ENCODE measurements at regions not wholly inside any gene's neighbourhood (a gene's known extent, or its start where the extent isn't known, plus 50 kb on each side); places are given as distances from the start of the nearest gene placed in this dataset.
A peak's percentile ranks its signal among the peaks of the same experiment; 100 is the strongest.

DNA sequence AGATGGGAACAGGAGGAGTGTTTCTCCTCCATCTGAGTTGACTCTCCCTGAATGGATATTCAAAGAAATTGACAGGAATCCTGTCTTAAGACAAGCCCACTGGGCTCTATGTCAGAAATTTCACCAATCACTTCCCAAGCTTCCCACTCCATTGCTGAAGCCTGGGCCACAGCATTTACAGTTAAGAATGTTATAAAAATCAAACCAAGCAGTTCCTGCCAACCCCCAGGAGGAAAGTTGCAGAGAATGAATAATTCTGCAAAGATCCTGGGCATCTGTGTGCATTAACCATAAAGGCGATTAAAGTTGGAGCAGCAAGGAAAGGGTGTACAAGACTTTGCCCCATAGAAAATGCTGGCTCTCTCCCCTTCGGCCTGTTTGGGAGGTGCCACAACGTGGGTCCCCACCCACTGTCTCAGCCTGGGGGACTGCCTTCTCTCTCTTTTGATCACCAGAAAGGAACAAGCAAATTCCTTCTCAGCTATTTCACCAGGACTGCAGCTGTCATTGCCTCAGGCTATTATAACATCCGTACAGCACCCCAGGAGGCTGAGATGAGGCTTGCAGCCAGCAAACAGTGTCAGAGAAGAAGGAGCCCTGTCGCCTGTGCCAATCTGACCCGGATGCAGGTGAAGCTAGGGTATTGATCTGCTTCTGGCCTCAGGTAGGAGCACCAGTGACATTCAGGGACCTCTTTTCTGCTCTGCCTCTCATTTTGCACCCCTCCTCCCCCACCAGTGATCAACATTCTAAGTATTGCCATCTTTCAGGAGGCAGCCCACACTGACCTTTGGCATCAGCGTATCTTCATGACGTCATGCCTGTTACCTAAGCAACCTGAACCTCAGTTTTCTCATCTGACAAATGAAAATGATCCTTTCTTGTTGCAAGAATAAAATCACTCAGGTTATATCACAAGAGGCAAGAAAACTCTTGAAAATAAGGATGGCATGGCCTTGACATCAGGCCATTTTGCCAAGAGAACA, 219.0 kb downstream of the SH3BP4 start:
- FAIRE-seq = no peak

DNA sequence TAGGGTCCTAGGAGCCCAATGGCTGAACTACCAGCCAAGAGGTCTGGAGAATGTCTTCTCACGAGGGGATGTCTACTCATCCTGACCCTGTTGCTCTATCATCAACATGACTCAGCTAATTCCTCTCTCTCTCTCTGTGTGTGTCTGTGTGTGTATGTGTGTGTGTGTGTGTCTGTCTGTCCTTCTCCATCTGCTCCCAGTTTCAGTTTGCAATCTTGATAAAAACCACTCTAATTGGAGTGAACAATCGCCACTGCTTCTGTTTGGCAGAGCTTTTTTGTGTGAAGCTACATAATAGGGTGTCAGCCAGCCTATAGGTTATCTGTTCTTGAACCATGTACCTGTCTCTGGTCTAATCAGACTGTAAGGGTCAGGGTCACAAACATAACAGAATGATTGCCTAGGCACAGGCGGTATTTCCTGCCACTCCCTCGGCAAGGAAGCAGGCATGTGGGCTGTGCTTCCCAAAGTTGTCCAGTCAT, 219.8 kb downstream of the SH3BP4 start:
- no peak for FAIRE-seq

DNA sequence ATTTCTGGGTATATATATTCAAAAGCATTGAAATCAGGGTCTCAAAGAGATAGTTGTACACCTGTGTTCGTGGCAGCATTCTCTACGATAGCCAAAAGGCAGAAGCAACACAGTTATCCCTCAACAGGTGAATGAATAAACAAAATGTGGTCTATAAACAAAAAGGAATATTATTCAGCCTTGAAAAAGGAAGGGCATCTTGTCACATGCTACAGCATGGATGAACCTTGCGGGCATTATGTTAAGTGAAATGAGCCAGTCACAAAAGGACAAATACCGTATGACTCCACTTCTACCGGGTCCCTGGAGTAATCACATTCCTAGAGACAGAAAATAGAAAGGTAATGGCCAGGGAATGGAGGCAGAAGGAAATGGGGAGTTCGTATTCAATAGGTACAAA, 228.8 kb downstream of the SH3BP4 start:
- FAIRE-seq = no peak

DNA sequence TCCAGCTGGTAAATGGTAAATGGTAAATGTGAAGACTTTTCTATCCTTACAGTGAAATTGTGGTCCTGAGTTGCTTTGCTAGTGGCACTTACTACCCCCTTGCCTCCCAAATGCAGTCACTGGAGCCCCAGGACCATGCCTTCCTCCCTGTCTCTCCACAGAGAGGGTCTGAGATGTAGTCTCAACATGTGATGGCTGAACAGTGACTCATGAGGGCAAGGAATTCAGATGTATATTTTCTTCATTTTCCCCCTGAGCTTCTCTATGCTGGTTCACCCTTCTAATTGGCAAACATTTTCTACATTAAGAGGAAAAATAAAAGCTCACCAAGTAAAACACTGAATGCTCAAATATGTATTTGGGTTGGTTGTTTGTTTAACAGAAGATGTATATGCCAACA, 232.0 kb downstream of the SH3BP4 start:
- no peak for FAIRE-seq

DNA sequence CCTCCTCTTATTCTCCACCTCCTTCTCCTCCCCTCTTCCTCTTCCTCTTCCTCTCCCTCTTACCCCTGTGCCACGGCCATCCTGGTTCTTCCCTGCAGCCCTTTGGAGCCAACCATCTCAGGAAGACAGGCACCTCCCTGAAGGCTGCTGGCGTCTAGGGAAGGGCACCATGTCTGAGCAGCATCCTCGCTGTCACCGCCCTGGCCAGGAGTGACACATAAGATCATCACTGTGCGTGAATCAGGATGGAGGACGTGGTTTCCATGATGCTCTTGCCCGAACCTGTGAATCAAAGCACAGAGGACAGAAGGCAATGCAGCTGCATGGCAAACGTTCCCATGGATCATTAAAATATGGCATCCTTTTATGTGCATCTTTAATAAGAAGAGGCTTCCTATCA, 236.0 kb downstream of the SH3BP4 start:
- no peak for FAIRE-seq

DNA sequence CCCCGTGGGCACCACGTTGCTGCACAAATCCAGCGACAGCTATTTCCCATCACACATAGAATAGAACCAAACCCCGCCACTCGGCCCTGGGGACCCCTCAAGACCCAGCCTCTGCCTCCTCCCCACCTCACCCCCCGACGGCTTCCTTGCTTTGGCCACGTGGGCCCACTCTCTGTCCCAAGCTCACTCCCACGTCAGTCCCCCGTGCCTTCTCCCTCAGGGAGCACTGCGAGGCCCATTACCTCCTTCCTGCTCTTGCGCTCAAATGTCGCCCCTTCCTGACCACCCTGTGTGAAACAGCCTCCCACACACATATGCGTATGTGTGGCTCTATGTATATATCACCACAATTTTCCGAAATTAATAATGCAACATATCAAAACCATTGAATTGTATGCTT, 239.7 kb downstream of the SH3BP4 start:
- no peak for FAIRE-seq

DNA sequence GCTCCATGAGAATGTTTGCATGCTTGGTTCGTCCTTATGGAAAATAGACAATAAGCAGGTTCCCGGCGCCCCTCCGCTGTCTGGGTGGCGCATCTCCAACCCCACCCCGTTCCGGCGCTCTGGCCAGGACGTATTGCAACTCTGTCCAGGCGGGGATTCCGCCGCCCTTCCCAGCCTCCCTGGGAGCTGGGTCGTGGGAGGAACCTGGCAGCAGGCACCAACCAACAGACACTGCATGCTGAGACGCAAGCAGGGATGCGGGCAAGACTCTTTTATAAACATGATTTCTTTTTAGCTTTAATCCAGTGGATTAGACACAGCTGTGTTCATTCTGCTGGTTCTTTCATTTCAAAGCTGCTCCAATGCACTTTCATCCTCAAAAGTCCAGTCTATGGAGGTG, 240.2 kb downstream of the SH3BP4 start:
- FAIRE-seq = no peak

DNA sequence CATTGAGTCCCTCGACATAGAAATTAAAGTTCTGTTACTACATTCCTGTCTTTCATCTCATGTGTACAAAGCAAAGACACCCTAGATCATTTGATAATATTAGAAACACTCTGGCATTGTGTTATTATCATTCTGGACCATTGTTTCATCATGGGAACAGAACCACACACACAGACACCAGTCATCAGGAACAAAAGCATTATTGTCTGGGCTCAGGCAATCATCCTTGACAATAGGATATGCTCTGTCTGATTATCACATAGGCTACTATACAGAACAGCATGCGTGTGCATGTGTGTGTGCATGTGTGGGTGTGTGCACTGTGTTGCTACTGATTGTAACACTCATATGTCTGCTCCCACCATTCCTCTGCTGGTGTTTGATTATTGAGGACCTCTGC, 242.5 kb downstream of the SH3BP4 start:
- no peak for FAIRE-seq

DNA sequence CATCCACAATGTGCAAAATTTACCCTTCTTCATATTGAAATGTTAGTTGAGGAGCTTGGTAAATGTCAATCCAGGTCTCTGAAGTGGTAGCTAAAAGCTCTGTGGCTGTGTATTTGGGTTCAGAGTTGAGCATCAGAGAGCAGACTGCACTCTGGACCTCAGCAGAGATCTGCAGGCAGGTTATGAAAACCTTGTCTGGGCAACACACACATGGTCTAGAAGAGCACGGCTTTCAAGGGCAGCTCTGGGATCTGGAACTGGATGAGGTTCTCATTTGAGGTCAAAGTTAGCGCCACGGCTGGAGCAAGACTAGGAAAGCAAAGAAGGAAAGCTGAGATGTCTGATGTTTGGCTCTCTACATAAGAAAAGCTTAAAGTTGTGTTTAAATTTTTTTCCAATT, 243.0 kb downstream of the SH3BP4 start:
- no peak for FAIRE-seq

DNA sequence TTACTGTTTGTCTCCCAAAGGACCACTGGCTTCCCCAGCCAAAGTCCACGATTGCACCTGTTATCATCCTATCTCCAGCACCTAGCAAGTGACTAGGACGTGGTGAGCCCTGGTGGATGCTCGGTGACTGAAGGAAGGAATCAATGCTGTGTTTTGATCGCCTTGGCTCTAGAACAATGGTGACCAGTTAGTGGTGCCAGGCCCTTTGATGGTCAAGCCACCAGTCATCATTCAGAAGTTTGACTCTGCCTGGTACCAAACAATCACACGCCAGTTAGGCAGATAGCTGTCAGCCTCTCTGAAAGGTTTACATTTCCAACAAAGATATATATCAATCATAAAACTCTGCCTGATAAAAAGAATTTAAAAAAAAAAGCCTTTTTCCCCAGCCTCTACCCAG, 244.1 kb downstream of the SH3BP4 start:
- FAIRE-seq = no peak

DNA sequence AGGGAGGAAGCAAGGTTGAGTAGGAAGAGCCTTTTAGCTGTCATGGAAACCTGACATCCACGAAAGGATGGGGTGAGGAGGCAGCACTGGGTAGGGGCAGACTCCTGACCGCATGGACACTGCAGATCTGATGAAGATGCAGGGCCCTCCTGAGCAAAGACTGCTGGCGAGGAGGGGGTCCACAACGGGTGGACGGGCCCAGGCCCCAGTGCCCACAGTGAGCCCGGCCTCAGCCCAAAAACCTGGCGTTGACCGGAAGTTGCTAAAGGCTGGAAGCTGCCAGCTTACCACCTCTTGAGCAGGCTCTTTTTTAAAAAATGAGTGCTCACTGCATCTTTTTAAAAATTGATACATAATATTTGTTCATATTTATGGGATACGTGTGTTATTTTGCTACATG, 247.3 kb downstream of the SH3BP4 start:
- no peak for FAIRE-seq

DNA sequence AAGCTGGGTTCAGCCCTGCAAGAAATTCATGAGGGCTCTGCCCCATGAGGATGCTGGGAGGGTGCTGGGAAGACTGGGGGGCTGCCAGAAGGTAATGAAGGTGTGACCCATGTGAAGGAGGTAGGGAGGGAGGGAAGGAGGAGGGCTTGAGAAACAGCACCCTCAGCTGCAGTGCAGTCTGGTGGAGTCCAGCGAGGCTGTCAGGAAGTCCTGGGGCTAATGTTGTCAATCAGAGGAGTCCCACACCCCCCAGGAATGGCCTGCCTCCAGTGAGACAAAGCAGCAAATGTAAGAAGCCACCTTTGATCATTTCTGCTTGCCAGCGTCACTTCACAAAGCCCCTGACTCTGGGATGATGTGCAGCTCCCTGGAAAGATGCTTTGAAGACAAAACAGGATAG, 248.4 kb downstream of the SH3BP4 start:
- FAIRE-seq = no peak

DNA sequence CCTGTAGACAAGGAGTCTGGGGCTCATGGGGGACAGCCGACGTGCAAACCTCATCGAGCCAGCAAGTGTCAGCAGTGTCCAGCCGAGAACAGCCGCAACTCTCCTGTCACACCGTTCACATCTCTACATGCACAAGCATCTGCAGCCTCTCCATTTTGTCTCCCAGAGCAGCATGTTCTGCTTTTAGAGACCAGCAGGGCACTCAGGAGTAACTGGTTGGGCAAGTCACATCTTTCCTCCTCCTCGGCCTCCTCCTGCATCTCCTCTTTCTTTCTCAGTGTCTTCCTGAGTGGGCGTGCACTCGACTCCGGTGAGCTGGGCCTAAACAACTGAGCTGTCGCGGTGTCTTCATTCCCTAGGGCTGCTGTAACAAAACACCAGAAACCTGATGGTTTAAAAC, 249.9 kb downstream of the SH3BP4 start:
- FAIRE-seq = no peak

DNA sequence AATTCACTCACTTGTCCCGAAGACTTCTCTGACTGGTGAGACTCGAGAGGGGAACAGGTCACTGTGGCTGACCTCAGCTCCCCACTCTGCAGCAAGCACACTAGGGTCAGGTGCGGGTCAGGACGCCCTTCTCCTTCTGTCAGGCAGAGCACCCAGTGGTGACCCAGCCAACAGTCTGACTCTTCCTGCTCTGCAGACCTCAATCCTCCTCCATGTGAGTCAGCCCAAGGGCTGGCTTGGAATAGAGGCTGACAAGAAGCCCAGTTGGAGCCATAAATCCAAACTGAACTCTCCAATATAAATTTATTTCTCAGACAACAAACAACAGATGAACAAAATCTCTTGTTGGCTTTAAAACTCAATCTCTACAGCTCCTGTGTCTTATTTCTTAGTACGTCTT, 253.1 kb downstream of the SH3BP4 start:
- peak; percentile 83 for FAIRE-seq

DNA sequence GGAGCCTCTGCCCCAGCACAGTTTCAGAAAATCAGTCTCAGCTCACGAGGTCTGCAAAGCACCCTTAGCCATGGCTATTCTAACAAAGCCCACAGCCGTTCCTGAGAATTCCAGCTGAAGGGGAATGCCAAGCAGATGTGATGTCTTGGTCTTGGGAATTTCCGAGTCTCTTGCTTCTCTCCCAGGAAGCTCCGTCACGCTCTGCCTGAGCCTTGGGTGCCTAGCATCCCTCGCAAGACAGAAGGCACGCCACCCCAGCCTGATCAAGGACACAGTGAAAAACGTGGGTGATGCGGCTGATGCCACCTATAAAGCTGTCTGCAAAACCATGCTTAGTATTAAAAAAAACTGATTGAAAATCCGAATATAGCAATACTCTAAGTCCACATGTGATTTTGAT, 254.6 kb downstream of the SH3BP4 start:
- FAIRE-seq = no peak

DNA sequence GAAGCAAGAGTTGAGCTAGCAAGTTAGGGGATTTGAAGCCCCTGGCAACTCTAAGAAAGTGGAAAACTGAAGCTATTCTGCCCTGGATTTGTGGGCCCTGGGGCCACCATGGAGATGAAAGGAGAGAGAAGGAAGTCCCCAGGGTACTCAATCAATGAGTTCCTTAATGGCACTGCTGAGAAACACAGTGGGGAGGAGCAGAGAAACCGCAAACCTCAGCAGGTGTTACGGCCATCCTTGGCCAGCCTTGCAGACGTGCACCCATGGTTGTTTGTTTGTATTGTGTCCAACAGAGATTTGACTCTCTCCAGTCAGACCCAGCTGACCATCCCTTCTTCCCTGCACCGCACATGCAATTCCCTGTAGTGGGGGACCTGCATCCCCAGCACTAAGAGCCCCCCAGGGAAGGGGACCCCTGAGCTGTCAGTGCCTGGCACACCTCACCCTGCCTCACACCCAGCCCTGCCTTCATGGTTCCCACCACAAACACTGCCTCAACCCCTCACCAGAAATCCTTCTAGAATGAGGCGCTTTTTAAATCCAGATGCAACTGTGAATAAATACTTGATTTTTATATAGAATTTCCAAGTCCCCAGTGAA, 255.3 kb downstream of the SH3BP4 start:
- no peak for FAIRE-seq

DNA sequence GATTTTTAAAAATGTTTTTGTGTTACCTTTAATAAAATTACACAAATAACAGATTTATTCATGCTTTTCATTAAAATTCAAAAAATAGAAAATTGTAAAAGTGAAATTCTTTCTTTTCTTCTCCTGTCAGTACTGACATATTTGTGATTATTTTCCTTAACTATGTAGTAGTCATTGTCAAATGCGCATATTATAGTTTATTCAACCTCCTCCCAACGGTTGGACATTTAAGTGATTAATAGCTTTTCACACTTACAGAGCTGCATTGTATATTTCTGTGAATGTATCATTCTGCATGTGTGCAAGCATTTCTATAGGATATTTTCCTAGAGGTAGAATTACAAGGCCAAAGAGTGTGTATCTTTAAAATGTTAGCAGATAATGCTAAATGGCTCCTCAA, 259.2 kb downstream of the SH3BP4 start:
- FAIRE-seq = no peak

DNA sequence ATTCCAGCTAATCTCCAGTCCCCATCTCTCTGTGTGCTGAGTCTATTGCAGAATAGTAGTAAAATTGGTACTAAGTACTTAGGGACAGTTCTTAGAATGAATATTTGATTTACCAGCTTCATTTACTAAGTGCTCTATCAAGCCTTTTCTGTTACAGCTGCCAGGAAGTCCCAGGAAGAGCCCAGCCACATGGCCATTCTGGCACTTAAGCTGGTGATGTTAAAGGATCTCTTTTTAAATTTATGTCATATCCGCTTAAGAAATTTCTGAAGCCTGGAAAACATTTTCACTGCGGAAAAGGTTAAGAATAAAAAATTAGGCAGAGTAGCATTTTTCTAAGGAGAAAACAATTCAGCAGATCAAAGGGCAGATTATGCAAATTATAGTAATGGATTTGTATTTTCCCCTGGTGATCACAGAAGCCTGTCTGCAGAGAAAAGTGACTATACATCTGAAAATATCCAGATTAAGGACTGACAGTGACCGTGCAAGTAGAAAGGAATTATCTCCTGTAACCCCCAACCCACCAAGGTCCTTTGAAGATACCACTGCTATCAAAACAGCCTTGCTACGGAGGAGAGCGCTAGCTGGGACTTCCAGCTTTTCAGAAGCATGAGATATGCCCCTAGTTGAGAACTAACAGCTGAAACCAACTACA, 260.8 kb downstream of the SH3BP4 start:
- FAIRE-seq = no peak

DNA sequence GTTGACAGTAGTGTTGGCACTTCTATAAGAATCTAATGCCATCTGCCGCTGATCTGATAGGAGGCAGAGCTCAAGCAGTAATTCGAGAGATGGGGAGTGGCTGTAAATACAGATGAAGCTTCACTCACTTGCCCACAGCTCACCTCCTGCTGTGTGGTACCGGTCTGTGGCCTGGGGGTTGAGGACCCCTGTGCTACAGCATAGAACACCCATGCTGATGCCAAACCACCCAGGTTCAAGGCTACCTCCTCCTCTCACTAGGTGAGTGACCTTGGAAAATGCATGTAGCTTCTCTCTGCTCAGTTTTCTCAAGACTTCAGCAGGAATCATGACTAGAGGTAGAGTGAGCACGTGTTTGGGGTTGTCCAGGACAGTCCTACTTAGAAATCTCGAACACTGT, 263.4 kb downstream of the SH3BP4 start:
- no peak for FAIRE-seq

DNA sequence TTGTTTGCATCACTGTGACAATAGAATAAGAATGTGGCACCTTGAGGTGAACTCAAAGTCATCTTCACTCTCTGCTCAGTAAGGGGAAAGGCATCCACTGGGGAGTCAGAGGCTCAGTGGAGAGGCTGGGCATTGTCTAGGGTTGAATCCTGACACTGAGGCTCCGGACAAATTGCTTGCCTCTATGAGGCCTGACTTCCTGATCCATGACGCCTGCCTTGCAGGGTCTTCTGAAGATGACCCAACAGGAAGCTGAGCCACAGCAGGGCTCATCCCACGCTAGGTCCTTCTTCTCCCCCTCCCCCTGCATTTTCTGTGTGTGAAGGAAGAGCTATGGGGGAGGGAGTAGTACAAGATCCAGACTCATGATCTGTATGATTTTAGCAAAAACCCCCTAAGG, 265.1 kb downstream of the SH3BP4 start:
- no peak for FAIRE-seq

DNA sequence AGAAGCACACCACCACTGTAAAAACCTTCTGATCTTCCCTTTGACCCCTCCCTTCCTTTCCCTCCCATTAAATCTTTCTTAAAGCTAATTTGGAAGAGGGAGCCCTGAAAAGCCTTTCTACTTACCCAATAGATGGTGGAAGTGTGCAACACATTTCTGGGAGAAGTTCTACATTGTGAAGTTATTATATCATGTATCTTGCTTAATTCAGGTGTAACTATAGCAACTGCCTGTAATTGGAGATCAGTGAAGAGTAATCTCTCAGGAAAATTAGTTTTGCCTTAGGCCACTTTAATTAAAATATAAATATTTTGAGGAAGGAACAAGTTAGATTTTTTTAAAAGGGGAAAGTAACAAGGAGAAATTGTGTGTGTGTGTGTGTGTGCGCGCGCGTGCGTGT, 266.0 kb downstream of the SH3BP4 start:
- no peak for FAIRE-seq

DNA sequence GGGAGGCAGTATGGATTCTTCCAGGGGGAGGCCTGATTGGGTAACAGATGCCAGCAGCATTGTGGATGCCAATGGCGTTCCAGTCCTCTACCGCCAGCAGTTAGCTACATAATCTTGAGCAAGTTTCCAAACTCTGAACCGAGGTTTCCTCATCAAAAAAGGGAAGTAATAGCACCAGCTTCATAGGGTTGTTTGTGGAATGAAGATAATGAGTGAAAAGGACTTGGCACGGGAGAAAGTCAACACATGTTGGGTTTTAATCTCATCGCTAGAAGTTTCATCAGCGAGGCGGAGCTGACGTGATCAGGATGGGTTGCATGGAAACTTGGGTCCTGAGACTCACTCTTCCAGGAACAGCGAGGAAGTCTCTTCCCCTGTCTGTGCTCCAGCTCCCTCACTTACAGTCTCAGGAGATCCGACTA, 266.7 kb downstream of the SH3BP4 start:
- no peak for FAIRE-seq

DNA sequence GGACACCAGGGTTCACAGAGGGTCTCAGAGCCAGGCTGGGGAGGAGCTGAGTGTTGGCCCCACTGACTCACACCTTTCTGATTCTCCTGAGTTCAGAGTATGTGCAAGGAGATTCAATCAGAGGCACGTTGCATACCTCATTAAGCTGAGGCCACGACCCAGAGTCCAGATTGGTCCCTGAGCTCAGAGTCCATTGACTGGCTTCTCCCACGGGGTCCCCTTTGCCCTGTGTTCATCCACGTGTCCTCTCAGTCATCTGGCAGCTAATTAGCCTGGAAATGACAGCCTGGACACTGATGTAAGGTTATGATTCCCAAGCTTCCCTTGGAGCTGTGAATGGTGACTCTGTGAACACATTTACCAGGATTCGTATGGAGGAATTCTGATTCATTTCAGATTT, 267.2 kb downstream of the SH3BP4 start:
- no peak for FAIRE-seq

DNA sequence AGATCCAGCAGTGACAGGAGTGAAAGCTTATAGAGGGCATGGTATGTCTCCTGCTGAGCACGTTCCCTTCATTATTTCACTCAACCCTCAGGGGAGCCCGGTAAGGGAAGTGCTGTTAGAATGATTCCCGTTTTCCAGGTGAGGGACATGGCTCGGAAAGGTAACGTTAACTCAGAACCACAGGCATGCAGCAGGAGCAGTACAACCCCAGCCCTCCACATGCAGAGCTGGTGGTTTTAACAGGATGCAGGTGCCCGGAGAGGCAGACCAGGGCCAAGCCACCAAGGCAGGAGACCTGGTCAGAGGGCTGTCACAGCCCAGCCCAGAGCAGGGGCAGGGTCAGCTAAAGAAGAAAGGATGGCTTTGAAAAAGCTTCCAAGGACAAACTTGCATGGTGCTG, 268.5 kb downstream of the SH3BP4 start:
- no peak for FAIRE-seq
